ENCODE measurements at regions not wholly inside any gene's neighbourhood (a gene's known extent, or its start where the extent isn't known, plus 50 kb on each side); places are given as distances from the start of the nearest gene placed in this dataset.

- TF ChIP-seq CTCF (IDR thresholded peaks at IDR 0.05; ENCODE audit: poor library complexity, severe bottlenecking) (no peak), EP300 (conservative IDR thresholded peaks at IDR 0.05; ENCODE audit: poor library complexity, severe bottlenecking) (no peak), RAD21 (conservative IDR thresholded peaks at IDR 0.05) (no peak), EZH2 (IDR thresholded peaks at IDR 0.05; ENCODE audit: borderline replicate concordance, insufficient read depth, low read length, poor library complexity, severe bottlenecking) (no peak), POLR2AphosphoS5 (IDR thresholded peaks at IDR 0.05) (no peak), REST (IDR thresholded peaks at IDR 0.05; ENCODE audit: borderline replicate concordance) (no peak), SMC3 (conservative IDR thresholded peaks at IDR 0.05; ENCODE audit: poor library complexity) (no peak)
These were observed 718.8 kb upstream of the TMEM132C start for GRCh38 chr12:127548123-127548553.
